Osteocyte (in vitro differentiated cells): ENCODE measurements at regions not wholly inside any gene's neighbourhood (a gene's known extent, or its start where the extent isn't known, plus 50 kb on each side); places are given as distances from the start of the nearest gene placed in this dataset.

Experiments used
- DNase-seq: peaks from one replicate; pipeline ENCODE4 v3.0.0; 2021; ENCODE audit warnings: mixed read lengths; ENCODE audit not compliant: unreplicated experiment; ENCODE audit errors: extremely low spot score
- H3K27ac Mint-ChIP-seq: one replicate; pipeline ENCODE4 v1.8.0; 2021; ENCODE audit warnings: mild to moderate bottlenecking, mixed read lengths; ENCODE audit not compliant: unreplicated experiment
- H3K27me3 Mint-ChIP-seq: one replicate; pipeline ENCODE4 v1.8.0; 2021; ENCODE audit warnings: mixed read lengths; ENCODE audit not compliant: unreplicated experiment
- H3K36me3 Mint-ChIP-seq: one replicate; pipeline ENCODE4 v1.8.0; 2021; ENCODE audit warnings: mixed read lengths; ENCODE audit not compliant: unreplicated experiment
- H3K4me1 Mint-ChIP-seq: one replicate; pipeline ENCODE4 v1.8.0; 2021; ENCODE audit warnings: mixed read lengths; ENCODE audit not compliant: unreplicated experiment
- H3K4me3 Mint-ChIP-seq: one replicate; pipeline ENCODE4 v1.8.0; 2021; ENCODE audit warnings: mild to moderate bottlenecking, moderate library complexity, mixed read lengths; ENCODE audit not compliant: unreplicated experiment
- H3K9me3 Mint-ChIP-seq: one replicate; pipeline ENCODE4 v1.8.0; 2021; ENCODE audit warnings: mixed read lengths; ENCODE audit not compliant: unreplicated experiment
- TF ChIP-seq, protein P1 (sequence below): fragments of 200-600 bp; sonication (generic); IDR thresholded peaks from 2 replicates; pipeline ENCODE4 v1.5.0; 2021; ENCODE audit warnings: antibody characterized with exemption, mild to moderate bottlenecking, moderate library complexity

GRCh38 chr13:106382534-106382933, 152.9 kb downstream of the EFNB2 start:
- H3K36me3 Mint-ChIP-seq, result no peaks in the 10 kb centered on the region
- H3K9me3 Mint-ChIP-seq, result peaks cover 7% of the 10 kb centered on the region
- DNase-seq, result no peak
- TF ChIP-seq, protein P1, sequence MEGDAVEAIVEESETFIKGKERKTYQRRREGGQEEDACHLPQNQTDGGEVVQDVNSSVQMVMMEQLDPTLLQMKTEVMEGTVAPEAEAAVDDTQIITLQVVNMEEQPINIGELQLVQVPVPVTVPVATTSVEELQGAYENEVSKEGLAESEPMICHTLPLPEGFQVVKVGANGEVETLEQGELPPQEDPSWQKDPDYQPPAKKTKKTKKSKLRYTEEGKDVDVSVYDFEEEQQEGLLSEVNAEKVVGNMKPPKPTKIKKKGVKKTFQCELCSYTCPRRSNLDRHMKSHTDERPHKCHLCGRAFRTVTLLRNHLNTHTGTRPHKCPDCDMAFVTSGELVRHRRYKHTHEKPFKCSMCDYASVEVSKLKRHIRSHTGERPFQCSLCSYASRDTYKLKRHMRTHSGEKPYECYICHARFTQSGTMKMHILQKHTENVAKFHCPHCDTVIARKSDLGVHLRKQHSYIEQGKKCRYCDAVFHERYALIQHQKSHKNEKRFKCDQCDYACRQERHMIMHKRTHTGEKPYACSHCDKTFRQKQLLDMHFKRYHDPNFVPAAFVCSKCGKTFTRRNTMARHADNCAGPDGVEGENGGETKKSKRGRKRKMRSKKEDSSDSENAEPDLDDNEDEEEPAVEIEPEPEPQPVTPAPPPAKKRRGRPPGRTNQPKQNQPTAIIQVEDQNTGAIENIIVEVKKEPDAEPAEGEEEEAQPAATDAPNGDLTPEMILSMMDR, result no peak
- no peak overlapping the region for H3K4me3 Mint-ChIP-seq
- peaks cover 17% of the 10 kb centered on the region for H3K4me1 Mint-ChIP-seq
- no peak overlapping the region for H3K27ac Mint-ChIP-seq
- no peaks in the 10 kb centered on the region for H3K27me3 Mint-ChIP-seq

GRCh38 chr13:106381091-106381490, 154.4 kb downstream of the EFNB2 start:
- Mint-ChIP-seq H3K36me3 (no peaks in the 10 kb centered on the region), H3K9me3 (peaks cover 7% of the 10 kb centered on the region), H3K4me1 (peaks cover 30% of the 10 kb centered on the region), H3K27ac (no peak overlapping the region), H3K27me3 (no peaks in the 10 kb centered on the region), H3K4me3 (no peak overlapping the region)
- DNase-seq, result no peak
- TF ChIP-seq, protein P1, result no peak

- DNase-seq, result no peak
- Mint-ChIP-seq H3K4me1 (peaks cover 50% of the 10 kb centered on the region), H3K9me3 (peaks cover 7% of the 10 kb centered on the region), H3K4me3 (no peak overlapping the region), H3K36me3 (no peaks in the 10 kb centered on the region), H3K27me3 (no peaks in the 10 kb centered on the region), H3K27ac (no peak overlapping the region)
- TF ChIP-seq, protein P1, result peak; percentile 30
Observed at GRCh38 chr13:106377931-106378662, 157.4 kb downstream of the EFNB2 start.

DNA sequence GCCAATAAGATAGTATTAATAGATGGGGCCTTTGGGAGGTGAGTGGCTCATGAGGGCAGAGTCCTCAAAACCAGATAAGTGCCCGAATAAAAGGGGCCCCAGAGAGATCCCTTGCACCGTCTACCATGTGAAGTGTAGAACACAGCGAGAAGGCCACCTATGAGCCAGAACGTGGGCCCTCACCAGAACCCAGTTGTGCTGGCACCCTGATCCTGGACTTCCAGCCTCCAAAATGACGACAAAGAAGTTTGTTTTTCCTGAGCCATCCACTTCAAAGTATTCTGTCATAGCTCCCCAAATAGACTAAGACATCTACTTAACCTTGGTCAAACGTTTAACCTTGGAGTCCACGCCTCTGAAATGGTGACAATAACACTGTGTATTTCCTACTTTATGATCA, 158.1 kb downstream of the EFNB2 start:
- Mint-ChIP-seq H3K36me3 (no peaks in the 10 kb centered on the region), H3K27me3 (no peaks in the 10 kb centered on the region), H3K27ac (peak overlapping the region; percentile 10), H3K4me3 (no peak overlapping the region), H3K9me3 (peaks cover 7% of the 10 kb centered on the region), H3K4me1 (peaks cover 57% of the 10 kb centered on the region)
- DNase-seq, result no peak
- TF ChIP-seq, protein P1, result no peak

DNA sequence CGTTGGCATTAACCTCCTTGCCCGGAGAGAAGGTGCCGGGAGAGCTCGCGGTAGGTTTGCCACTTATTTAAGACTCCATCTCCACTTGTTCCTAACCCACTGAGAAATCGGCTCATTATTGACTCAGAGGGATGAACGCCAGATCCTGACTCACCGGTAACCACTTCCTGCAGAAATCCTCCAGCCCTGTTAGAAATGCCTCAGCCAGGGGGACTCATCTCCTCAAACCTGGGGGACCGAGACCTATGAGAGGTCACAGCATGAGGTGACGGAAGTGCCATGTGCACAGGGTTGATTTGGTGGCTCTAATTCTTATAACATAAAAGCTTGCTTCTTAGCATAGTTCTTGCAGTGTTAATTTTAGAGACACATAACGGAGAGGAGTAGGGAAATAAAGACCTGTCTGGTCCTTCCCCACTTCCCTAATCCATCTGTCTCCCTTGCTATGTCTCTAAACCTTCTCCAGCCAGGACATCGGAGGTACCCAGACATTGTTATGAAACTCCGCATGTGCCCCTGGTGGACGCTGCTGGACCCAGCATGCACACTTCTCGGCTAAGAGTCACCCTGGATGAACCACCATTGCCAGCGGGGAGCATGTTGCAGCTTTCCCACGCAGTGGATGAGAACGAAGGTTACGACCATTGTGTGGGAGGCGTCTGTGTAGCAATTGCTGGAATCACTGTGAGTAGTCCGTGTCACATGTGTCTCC, 158.9 kb downstream of the EFNB2 start:
- TF ChIP-seq, protein P1, result peak; percentile 20
- Mint-ChIP-seq H3K4me3 (no peak overlapping the region), H3K36me3 (no peaks in the 10 kb centered on the region), H3K4me1 (peaks cover 65% of the 10 kb centered on the region), H3K27me3 (no peaks in the 10 kb centered on the region), H3K9me3 (peaks cover 7% of the 10 kb centered on the region), H3K27ac (peak overlapping the region; percentile 10)
- no peak for DNase-seq
